ENCODE measurements at regions not wholly inside any gene's neighbourhood (a gene's known extent, or its start where the extent isn't known, plus 50 kb on each side); places are given as distances from the start of the nearest gene placed in this dataset.

DNA sequence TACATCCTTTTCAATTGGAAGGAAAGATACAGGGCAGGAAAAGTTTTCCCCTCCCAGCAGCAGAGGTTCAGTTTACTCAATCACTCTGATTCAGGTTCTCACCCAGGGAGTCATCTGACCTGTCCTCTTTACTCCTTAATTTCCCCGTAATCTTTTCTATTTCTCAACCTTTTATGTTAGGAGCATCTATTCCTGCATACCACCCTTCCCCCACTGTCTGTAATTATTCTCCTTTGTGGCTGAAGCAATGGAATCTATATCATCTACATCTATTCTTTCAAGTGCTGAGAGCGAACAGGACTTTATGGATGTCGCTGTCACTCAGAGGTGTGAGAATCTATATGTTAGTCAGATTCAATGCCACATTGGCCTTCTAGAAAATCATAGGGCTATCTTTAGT lies 175.2 kb downstream of the NOL4 start:
- DNase-seq, result no peak
- Histone ChIP-seq H3K9me3 (no peaks in the 10 kb centered on the region), H3K36me3 (no peaks in the 10 kb centered on the region), H3K4me1 (no peaks in the 10 kb centered on the region), H3K27me3 (no peaks in the 10 kb centered on the region), H3K4me3 (no peak overlapping the region), H3K27ac (no peak overlapping the region)
- ATAC-seq, result no peak
- TF ChIP-seq, protein P1, sequence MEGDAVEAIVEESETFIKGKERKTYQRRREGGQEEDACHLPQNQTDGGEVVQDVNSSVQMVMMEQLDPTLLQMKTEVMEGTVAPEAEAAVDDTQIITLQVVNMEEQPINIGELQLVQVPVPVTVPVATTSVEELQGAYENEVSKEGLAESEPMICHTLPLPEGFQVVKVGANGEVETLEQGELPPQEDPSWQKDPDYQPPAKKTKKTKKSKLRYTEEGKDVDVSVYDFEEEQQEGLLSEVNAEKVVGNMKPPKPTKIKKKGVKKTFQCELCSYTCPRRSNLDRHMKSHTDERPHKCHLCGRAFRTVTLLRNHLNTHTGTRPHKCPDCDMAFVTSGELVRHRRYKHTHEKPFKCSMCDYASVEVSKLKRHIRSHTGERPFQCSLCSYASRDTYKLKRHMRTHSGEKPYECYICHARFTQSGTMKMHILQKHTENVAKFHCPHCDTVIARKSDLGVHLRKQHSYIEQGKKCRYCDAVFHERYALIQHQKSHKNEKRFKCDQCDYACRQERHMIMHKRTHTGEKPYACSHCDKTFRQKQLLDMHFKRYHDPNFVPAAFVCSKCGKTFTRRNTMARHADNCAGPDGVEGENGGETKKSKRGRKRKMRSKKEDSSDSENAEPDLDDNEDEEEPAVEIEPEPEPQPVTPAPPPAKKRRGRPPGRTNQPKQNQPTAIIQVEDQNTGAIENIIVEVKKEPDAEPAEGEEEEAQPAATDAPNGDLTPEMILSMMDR (IDR thresholded peaks at IDR 0.05), result no peak
- intact Hi-C loops (cut with DNase I), result no loop called here

DNA sequence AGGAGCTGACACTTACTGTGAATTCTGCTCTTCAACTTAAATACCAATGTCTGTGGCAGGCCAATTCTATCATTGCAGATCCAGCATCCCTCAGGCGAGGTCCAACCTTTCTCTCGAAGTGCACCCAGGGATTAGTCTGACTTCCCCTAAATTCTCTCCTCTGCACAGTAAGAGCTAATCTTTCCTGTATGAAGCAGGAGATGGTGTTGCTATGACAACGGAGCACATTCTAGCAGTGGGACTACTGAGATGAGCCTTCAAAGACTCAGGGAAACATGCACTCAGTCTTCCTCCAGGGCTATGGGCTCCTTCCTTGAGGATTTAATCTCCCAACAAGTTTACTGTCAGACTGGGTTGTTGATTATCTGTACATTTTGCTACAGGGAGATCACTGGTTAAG lies 176.3 kb downstream of the NOL4 start:
- intact Hi-C loops (cut with DNase I), result no loop called here
- H3K4me3 ChIP-seq, result no peak overlapping the region
- TF ChIP-seq, protein P1 (IDR thresholded peaks at IDR 0.05), result no peak
- no peaks in the 10 kb centered on the region for H3K36me3 ChIP-seq
- no peaks in the 10 kb centered on the region for H3K9me3 ChIP-seq
- ATAC-seq (no peak), DNase-seq (no peak)
- H3K27me3 ChIP-seq, result no peaks in the 10 kb centered on the region
- no peaks in the 10 kb centered on the region for H3K4me1 ChIP-seq
- H3K27ac ChIP-seq, result no peak overlapping the region

DNA sequence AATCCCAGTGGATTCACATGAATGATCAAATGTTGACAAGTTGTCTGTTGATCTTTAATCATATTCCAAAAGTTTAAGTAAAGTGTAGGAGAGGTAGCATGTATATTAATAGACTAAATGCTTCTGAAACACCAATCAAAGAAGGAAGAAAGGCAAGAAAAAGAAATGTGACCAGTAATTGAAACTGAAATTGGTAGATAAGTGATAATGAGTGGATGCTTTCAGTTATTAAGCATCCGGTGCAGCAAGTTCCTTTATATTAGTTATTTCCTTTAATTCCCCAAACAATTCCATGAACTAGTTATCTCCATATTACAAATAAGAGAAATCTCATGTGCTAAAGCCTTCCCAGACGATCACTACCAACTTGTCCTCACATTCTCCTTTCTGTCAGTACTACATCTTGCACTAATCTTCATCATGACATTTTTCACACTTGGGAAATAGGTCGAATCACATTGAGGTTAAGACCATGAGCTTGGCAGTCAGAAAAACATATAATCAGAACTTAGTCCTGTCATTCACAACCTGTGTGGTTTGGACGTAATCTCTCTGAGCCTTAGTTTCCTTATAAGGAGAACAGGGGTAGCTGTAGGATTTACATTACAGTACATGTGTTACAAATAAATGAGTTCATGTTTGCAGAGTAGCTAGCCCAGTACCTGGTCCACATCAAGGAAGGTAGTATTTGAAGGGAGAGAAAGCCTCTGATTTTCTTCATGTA lies 182.1 kb downstream of the NOL4 start:
- no peaks in the 10 kb centered on the region for H3K36me3 ChIP-seq
- H3K4me3 ChIP-seq, result no peak overlapping the region
- no peaks in the 10 kb centered on the region for H3K4me1 ChIP-seq
- H3K9me3 ChIP-seq, result no peaks in the 10 kb centered on the region
- intact Hi-C loops (cut with DNase I), result no loop called here
- TF ChIP-seq, protein P1 (IDR thresholded peaks at IDR 0.05), result no peak
- DNase-seq (no peak), ATAC-seq (no peak)
- H3K27ac ChIP-seq, result no peak overlapping the region
- no peaks in the 10 kb centered on the region for H3K27me3 ChIP-seq

DNA sequence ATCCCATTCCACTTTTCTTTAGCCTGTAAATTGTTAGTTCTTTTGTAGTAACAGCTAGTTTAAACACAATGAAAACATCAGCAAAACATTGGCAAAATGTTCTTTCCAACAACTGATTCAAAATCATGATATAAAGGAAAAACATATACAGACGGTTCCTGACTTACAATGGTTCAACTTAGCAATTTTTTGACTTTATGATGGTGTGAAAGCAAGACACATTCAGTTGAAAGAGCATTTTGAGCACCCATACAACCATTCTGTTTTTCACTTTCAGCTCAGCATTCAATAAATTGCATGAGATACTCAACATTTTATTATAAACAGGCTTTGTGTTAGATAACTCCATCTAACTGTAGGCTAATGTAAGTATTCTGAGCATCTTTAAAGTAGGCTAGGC lies 185.1 kb downstream of the NOL4 start:
- Histone ChIP-seq H3K4me3 (no peak overlapping the region), H3K36me3 (no peaks in the 10 kb centered on the region), H3K27me3 (no peaks in the 10 kb centered on the region), H3K9me3 (no peaks in the 10 kb centered on the region), H3K27ac (no peak overlapping the region), H3K4me1 (no peaks in the 10 kb centered on the region)
- TF ChIP-seq, protein P1 (IDR thresholded peaks at IDR 0.05), result no peak
- no peak for ATAC-seq
- intact Hi-C loops (cut with DNase I), result no loop called here
- no peak for DNase-seq

DNA sequence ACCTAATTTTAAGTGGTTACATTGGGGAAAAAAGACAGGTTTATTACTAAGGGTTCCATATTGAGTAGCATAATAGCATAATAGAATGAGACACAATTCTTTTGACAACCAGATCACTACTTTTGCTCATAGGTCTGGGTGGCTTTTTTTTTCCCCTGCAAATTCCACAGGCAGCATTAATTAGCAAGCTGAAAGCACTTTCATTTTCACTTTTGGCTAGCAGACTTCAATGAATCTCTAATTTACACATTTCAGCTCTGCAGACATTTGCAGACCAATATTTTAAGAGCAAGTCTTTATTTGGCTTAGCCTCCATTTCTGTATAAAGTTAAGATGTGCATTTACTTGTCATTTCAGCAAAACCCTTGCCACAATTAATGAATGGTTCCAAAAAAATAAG lies 185.5 kb downstream of the NOL4 start:
- no peak overlapping the region for H3K27ac ChIP-seq
- DNase-seq (no peak), ATAC-seq (no peak)
- TF ChIP-seq, protein P1 (IDR thresholded peaks at IDR 0.05), result no peak
- H3K27me3 ChIP-seq, result no peaks in the 10 kb centered on the region
- H3K36me3 ChIP-seq, result no peaks in the 10 kb centered on the region
- H3K4me1 ChIP-seq, result no peaks in the 10 kb centered on the region
- intact Hi-C loops (cut with DNase I), result no loop called here
- H3K9me3 ChIP-seq, result no peaks in the 10 kb centered on the region
- H3K4me3 ChIP-seq, result no peak overlapping the region

DNA sequence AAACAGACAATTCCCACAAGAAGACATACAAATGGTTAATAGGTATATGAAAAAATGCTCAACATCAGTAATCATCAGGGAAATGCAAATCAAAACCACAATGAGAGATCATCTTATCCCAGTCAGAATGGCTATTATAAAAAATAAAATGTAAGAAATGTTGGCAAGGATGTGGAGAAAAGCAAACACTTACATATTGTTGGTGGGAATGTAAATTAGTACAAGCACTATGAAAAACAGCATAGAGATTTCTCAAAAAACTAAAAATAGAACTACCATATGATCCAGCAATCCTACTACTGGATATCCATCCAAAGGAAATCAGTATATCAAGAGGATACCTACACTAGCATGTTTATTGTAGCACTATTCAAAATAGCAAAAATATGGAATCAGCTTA lies 186.6 kb downstream of the NOL4 start:
- no peaks in the 10 kb centered on the region for H3K36me3 ChIP-seq
- H3K4me3 ChIP-seq, result no peak overlapping the region
- no peak for DNase-seq
- intact Hi-C loops (cut with DNase I), result no loop called here
- TF ChIP-seq, protein P1 (IDR thresholded peaks at IDR 0.05), result no peak
- H3K4me1 ChIP-seq, result no peaks in the 10 kb centered on the region
- H3K27me3 ChIP-seq, result no peaks in the 10 kb centered on the region
- no peak overlapping the region for H3K27ac ChIP-seq
- H3K9me3 ChIP-seq, result no peaks in the 10 kb centered on the region
- no peak for ATAC-seq
